GM21367 (cell line): ENCODE measurements at regions not wholly inside any gene's neighbourhood (a gene's known extent, or its start where the extent isn't known, plus 50 kb on each side); places are given as distances from the start of the nearest gene placed in this dataset.

Experiments
- ATAC-seq: cut with Tn5 transposase; IDR thresholded peaks from one replicate; pipeline ENCODE4 v1.9.1; 2021; ENCODE audit not compliant: unreplicated experiment

DNA sequence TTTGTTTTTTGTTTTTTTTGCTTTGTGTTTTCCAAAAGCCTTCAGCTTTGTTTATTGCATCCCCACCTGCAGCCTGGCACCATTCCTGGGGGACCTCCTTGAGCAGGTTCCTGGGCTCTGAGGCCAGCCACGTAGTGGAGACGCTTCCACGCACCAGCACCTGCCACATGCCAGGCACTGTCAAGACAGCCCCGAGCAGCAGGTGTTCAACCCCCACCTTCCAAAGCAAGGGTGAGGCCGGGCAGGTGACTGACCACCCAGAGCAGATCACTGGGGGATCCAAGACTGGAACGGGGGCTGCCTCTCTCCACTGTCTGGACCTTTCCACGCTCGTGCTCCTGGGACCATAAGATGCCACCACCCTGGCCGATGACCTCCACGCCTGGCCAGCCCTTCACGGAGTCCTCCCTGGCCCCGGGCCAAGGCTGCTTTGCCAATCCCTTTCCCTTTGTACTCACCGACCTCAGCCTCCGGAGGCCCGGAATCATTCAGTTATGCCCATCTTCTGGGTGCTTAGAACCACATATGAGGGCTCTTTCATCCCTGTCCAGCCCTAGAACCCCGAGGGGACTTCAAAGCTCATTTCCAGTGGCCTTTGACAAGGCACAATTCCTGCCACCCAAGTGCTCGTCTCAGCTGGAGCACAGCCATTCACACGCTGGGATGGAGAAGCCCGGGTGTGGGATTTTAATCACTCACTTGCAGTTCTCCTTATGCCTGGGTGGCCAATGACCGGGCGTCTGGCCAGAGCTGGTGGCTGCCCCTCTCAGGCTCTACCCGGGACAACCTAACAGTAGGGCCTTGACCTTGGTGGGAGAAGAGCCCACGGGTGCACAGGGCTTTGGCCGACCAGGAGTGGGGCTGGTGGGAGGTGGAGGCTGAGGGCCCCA lies 330.8 kb downstream of the NPHP4 start:
- no peak for ATAC-seq

GRCh38 chr1:5660141-5660935 lies 331.9 kb downstream of the NPHP4 start:
- no peak for ATAC-seq

DNA sequence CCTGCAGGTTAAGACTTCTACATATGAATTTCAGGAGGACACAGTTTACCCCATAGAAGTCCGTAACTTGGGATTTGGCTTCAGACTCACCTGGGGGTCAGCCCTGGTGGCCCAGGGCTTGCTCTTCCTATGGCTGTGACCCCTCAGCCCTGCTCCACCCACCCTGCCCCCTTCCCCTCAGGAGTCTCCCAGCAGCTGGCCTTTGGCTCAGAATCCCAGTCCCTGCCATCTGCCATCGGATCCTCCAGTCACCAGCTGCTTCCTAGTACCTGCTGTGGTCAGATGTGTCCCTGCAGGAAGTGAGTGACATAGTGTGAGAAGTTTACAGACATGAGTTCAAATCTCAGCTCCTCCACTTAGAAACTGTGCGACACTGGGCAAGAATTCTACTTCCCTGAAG lies 332.6 kb downstream of the NPHP4 start:
- no peak for ATAC-seq

- no peak for ATAC-seq
These were observed 333.6 kb downstream of the NPHP4 start for GRCh38 chr1:5658340-5659316.

- ATAC-seq = no peak
These were observed 340.0 kb downstream of the NPHP4 start for GRCh38 chr1:5651964-5652821.

DNA sequence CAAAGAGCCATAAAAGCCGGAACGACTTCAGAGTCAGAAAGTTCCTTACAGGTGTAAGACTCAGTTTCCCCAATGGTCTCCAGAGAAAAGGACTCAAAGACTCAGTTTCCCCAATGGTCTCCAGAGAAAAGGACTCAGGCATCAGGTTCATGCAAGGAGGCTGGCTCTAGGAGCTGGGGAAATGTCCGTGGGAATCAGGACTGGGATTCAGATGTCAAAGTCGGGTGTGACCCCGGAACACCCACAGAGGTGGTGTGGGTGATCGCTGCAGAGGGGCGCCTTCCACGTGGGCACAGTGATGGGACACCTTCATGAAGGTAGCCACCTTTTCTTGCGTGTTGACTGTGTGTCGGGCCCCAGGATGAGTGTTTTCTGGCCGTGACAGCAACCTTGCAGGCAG lies 340.8 kb downstream of the NPHP4 start:
- no peak for ATAC-seq

GRCh38 chr1:5651027-5651410 lies 341.2 kb downstream of the NPHP4 start:
- no peak for ATAC-seq

DNA sequence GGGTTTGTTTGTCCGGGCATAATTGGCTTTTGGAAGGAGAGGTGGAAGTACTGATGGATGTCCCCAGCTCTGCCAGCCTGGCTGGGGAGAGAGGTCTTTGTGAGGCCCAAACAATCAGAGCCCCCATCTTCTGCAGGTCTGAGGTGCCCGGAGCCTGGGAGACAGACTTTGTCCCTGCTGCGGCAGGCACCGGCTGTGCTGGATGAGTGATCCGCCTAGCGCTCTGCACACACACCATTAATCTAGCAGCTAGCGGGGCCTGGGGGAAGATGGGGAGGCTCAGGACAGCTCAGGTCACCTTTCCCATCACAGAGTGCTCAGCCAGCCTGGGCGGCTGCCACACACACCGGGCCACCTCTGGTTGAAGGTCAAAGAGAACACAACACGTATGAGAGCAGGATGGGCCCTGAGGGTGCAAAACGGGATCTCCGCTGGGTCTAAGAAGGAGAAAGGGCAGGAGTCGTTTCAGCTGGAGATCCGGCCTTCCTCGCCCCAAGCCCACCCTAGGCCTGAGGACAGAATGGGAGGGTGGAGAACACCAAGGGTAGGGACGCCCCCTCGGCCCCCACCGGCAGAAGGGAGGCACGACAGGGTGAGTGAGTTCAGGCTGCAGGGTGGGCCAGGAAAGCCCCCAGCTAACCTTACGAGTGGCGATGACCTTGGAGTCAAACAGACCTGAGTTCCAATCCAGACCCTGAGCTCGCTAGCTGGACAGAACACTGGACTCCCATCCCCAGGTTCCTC lies 341.8 kb downstream of the NPHP4 start:
- ATAC-seq = no peak

- no peak for ATAC-seq
These were observed 342.4 kb downstream of the NPHP4 start for GRCh38 chr1:5649795-5650194.

DNA sequence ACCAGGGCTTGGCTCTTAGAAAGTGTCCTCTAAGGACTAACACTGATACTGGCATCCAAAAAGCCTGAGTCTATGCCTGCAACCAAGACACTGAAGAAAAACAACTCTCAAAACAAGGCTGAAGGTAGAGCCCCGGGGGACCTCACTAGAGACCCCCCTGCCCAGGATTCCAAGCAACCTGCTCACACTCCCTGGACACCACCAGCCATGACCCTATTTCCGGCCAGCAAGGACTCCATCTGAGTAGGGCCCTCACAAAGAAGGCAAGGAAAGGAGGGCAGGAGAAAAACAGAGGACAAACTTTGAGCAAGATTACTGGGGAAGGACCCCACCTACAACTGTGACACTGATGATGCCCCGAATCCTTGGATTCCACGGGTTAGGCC lies 343.1 kb downstream of the NPHP4 start:
- no peak for ATAC-seq

GRCh38 chr1:5648410-5649165 lies 343.6 kb downstream of the NPHP4 start:
- no peak for ATAC-seq

DNA sequence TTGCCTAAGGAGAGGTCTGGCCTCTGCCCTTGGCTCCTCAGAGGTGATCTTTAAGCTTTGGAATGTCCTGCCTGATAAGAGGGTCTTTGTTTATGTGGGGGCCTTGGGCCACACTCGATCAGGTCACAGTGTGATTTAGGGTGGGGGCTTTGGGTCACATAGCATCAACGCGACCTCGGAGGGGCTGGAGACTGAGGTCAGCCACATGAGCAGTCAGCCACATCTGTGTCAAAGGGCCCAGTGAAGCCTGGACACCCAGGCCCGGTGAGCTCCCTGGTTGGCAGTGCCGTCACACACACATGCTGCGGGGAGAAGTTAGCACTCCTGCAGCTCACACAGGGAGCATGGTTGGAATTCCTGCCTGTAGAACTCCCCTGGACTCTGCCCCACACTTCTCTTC lies 345.0 kb downstream of the NPHP4 start:
- ATAC-seq = no peak

- no peak for ATAC-seq
These were observed 345.6 kb downstream of the NPHP4 start for GRCh38 chr1:5646486-5647149.

DNA sequence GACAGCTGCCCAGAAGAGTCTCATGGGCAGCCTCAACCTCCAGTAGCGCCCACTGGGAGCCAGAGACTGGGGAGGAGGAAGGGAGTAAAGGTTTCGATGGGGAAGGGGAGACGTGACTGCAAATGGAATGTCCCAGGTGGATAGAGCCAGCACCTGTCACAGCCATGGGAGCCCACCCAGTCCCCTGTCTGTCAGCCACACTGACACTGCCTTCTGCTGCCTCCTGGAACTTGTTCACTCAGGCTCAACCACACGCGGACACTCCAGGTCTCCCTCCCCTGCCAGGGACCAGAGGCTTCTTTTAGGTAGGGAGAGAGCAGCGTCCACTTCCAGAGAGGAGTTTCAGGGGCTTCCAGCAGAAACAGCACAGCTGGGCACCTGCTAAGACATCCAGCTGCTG lies 346.3 kb downstream of the NPHP4 start:
- ATAC-seq = no peak

- no peak for ATAC-seq
These were observed 347.2 kb downstream of the NPHP4 start for GRCh38 chr1:5645135-5645399.

GRCh38 chr1:5644281-5645134 lies 347.7 kb downstream of the NPHP4 start:
- no peak for ATAC-seq

DNA sequence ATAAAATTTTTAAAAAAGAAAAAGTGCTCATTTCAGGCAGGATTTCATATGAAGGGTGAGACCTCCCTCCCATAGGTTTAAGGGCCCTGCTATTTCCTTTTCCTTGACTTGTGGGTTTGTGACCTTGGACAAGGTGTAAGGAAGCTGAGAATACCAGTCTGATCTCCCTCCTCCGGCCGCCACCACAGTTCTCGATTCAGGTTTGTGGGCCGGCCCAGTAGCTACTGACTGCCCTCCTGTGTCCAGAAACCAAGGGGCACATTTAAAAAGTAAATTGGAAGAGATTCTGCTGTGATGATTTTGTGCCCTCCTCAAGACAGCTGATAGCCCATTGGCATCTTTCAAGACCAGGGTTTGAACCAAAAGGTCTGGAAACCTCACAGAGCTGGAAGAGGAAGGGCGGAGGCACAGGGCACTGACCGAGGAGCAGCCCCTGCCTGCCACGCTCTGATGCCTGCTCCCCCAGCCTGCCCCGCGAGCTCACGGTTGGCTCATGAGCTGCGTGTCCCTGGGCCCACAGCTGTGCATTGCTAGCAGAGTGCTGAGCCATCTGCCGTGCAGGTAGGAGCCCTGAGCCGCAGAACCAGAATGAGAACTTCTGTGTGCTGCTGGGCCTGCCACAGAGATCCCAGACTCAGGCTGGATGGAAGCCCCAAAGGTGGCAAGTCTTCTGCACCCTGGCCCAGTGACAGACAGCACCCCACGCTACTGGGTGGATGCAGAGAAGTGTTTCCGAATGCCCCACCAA lies 348.7 kb downstream of the NPHP4 start:
- no peak for ATAC-seq
